Chondrocyte (in vitro differentiated cells): ENCODE measurements at regions not wholly inside any gene's neighbourhood (a gene's known extent, or its start where the extent isn't known, plus 50 kb on each side); places are given as distances from the start of the nearest gene placed in this dataset.

ENCODE experiments used
- DNase-seq: peaks from one replicate; pipeline ENCODE4 v3.0.0; 2021; ENCODE audit warnings: mixed read lengths, low spot score
- H3K27ac Mint-ChIP-seq: one replicate; pipeline ENCODE4 v1.8.0; 2021; ENCODE audit warnings: mild to moderate bottlenecking, moderate library complexity, mixed read lengths; ENCODE audit not compliant: unreplicated experiment
- H3K27me3 Mint-ChIP-seq: 2 replicates; pipeline ENCODE4 v1.8.0; 2021; ENCODE audit warnings: low read depth, mixed read lengths
- H3K36me3 Mint-ChIP-seq: 2 replicates; pipeline ENCODE4 v1.8.0; 2021; ENCODE audit warnings: low read depth, mixed read lengths
- H3K4me1 Mint-ChIP-seq: 2 replicates; pipeline ENCODE4 v1.8.0; 2021; ENCODE audit warnings: low read depth, mild to moderate bottlenecking, mixed read lengths
- H3K4me3 Mint-ChIP-seq: one replicate; pipeline ENCODE4 v1.8.0; 2021; ENCODE audit warnings: mild to moderate bottlenecking, moderate library complexity, mixed read lengths; ENCODE audit not compliant: unreplicated experiment
- H3K9me3 Mint-ChIP-seq: 2 replicates; pipeline ENCODE4 v1.8.0; 2021; ENCODE audit warnings: low read depth, mixed read lengths
- CTCF ChIP-seq: fragments of 200-600 bp; sonication (generic); IDR thresholded peaks from 2 replicates; pipeline ENCODE4 v1.5.0; 2021; ENCODE audit warnings: antibody characterized with exemption, mild to moderate bottlenecking, moderate library complexity

- Mint-ChIP-seq H3K4me3 (no peak overlapping the region), H3K9me3 (peaks cover 26% of the 10 kb centered on the region), H3K27me3 (peaks cover 56% of the 10 kb centered on the region), H3K4me1 (no peaks in the 10 kb centered on the region), H3K36me3 (peaks cover 1% of the 10 kb centered on the region), H3K27ac (no peak overlapping the region)
- TF ChIP-seq CTCF: no peak
- DNase-seq: no peak
Observed at GRCh38 chr1:42075179-42075578, 78.0 kb upstream of the GUCA2B start.

- H3K4me3 Mint-ChIP-seq: no peak overlapping the region
- peaks cover 9% of the 10 kb centered on the region for H3K9me3 Mint-ChIP-seq
- H3K36me3 Mint-ChIP-seq: no peaks in the 10 kb centered on the region
- DNase-seq: no peak
- H3K27ac Mint-ChIP-seq: no peak overlapping the region
- no peak for TF ChIP-seq CTCF
- H3K4me1 Mint-ChIP-seq: no peaks in the 10 kb centered on the region
- H3K27me3 Mint-ChIP-seq: peaks cover 70% of the 10 kb centered on the region
Observed at GRCh38 chr1:42070996-42071395, 82.2 kb upstream of the GUCA2B start.

DNA sequence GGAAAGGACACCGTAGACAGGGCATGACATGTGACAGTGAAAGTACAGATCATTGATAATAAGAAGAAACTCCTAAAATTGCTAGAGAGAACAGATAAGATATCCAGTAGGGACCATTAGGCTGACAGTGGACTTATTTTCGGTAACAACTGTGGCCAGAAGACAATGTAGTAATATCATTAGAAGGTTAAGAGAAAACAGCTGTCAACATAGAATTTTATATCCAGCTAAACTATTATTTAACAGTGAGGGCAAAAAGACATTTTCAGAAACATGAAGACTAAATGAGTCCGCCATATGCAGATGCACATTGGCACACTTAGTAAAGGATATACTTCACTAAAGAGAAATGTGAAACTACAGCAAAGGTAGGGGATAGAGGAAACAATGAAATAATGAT, 95.4 kb upstream of the GUCA2B start:
- Mint-ChIP-seq H3K36me3 (peaks cover 5% of the 10 kb centered on the region), H3K9me3 (peaks cover 18% of the 10 kb centered on the region)
- DNase-seq: no peak

GRCh38 chr1:42056460-42056859, 96.8 kb upstream of the GUCA2B start:
- H3K4me3 Mint-ChIP-seq: no peak overlapping the region
- no peak for DNase-seq
- H3K36me3 Mint-ChIP-seq: peaks cover 4% of the 10 kb centered on the region
- peaks cover 5% of the 10 kb centered on the region for H3K4me1 Mint-ChIP-seq
- H3K9me3 Mint-ChIP-seq: peaks cover 18% of the 10 kb centered on the region
- peaks cover 11% of the 10 kb centered on the region for H3K27me3 Mint-ChIP-seq
- no peak for TF ChIP-seq CTCF
- H3K27ac Mint-ChIP-seq: no peak overlapping the region

More for the DNA sequence above, 95.4 kb upstream of the GUCA2B start:
- Mint-ChIP-seq H3K4me1 (no peaks in the 10 kb centered on the region), H3K27me3 (peaks cover 22% of the 10 kb centered on the region), H3K27ac (no peak overlapping the region), H3K4me3 (no peak overlapping the region)
- no peak for TF ChIP-seq CTCF

GRCh38 chr1:42055061-42055460, 98.1 kb upstream of the GUCA2B start:
- no peak overlapping the region for H3K27ac Mint-ChIP-seq
- TF ChIP-seq CTCF: no peak
- H3K4me3 Mint-ChIP-seq: no peak overlapping the region
- H3K9me3 Mint-ChIP-seq: peaks cover 12% of the 10 kb centered on the region
- H3K4me1 Mint-ChIP-seq: peaks cover 5% of the 10 kb centered on the region
- H3K36me3 Mint-ChIP-seq: peaks cover 4% of the 10 kb centered on the region
- peaks cover 7% of the 10 kb centered on the region for H3K27me3 Mint-ChIP-seq
- DNase-seq: no peak
